ENCODE measurements at regions not wholly inside any gene's neighbourhood (a gene's known extent, or its start where the extent isn't known, plus 50 kb on each side); places are given as distances from the start of the nearest gene placed in this dataset.

DNA sequence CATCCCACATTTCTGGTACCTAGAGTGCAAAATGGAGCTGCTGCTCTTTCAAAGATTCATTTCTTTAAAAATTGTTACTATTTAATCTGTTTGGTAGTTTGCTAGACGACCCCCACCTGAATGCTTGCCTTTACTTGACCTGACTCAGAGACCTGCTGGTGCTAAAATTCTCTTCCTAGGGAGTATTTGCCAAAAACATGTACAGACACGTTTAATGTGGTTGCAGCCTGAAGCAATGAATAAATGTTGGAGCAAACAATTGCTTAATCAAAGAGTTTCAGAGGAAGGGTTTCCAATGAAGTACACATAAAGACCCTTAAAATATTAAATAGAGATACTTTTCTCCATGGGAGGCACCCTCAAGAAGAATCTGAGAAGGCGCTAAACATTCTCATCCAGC, 734.4 kb downstream of the CBLN2 start:
- TF ChIP-seq, protein P1, sequence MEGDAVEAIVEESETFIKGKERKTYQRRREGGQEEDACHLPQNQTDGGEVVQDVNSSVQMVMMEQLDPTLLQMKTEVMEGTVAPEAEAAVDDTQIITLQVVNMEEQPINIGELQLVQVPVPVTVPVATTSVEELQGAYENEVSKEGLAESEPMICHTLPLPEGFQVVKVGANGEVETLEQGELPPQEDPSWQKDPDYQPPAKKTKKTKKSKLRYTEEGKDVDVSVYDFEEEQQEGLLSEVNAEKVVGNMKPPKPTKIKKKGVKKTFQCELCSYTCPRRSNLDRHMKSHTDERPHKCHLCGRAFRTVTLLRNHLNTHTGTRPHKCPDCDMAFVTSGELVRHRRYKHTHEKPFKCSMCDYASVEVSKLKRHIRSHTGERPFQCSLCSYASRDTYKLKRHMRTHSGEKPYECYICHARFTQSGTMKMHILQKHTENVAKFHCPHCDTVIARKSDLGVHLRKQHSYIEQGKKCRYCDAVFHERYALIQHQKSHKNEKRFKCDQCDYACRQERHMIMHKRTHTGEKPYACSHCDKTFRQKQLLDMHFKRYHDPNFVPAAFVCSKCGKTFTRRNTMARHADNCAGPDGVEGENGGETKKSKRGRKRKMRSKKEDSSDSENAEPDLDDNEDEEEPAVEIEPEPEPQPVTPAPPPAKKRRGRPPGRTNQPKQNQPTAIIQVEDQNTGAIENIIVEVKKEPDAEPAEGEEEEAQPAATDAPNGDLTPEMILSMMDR (IDR thresholded peaks at IDR 0.05): no peak
- no peak for TF ChIP-seq POLR2A (IDR thresholded peaks at IDR 0.05)

All from right lobe of liver (tissue), 4 donors.